Peyer's patch (tissue), 4 donors: ENCODE measurements at regions not wholly inside any gene's neighbourhood (a gene's known extent, or its start where the extent isn't known, plus 50 kb on each side); places are given as distances from the start of the nearest gene placed in this dataset.

Experiments
- CTCF ChIP-seq, 6 experiments: fragments of 450-650 bp in 4 of 6; fragments of 200-600 bp in 2 of 6; sonication (generic) in 1 of 6; IDR thresholded peaks; one replicate each; pipeline ENCODE4 v1.5.1; 2017 to 2019; ENCODE audit warnings: antibody characterized with exemption in 6 of 6, mild to moderate bottlenecking in 3 of 6, moderate library complexity in 1 of 6
- POLR2A ChIP-seq, 2 donors: fragments of 450-650 bp; IDR thresholded peaks; one replicate each; pipeline ENCODE4 v1.5.1; 2017; ENCODE audit warnings: antibody characterized with exemption in 2 of 2, mild to moderate bottlenecking in 2 of 2, moderate library complexity in 2 of 2

- no peak for TF ChIP-seq CTCF (IDR thresholded peaks at IDR 0.05)
- TF ChIP-seq POLR2A (IDR thresholded peaks at IDR 0.05), result no peak
These were observed 96.3 kb upstream of the PLEKHA5 start for GRCh38 chr12:19033244-19033643.
